GM18511 (cell line): ENCODE measurements at regions not wholly inside any gene's neighbourhood (a gene's known extent, or its start where the extent isn't known, plus 50 kb on each side); places are given as distances from the start of the nearest gene placed in this dataset.

ENCODE experiments used
- ATAC-seq: cut with Tn5 transposase; IDR thresholded peaks from one replicate; pipeline ENCODE4 v1.9.1; 2021; ENCODE audit warnings: mild to moderate bottlenecking, moderate library complexity; ENCODE audit not compliant: unreplicated experiment

- no peak for ATAC-seq
These were observed 139.8 kb upstream of the RPS23 start for GRCh38 chr5:82417776-82418607.

GRCh38 chr5:82416512-82416911 lies 138.4 kb upstream of the RPS23 start:
- no peak for ATAC-seq

GRCh38 chr5:82414041-82414388 lies 135.9 kb upstream of the RPS23 start:
- ATAC-seq: no peak

GRCh38 chr5:82413302-82414040 lies 135.3 kb upstream of the RPS23 start:
- ATAC-seq: no peak

- ATAC-seq: no peak
These were observed 129.9 kb upstream of the RPS23 start for GRCh38 chr5:82408033-82408432.

GRCh38 chr5:82406205-82406773 lies 128.1 kb upstream of the RPS23 start:
- ATAC-seq: no peak

GRCh38 chr5:82405618-82406204 lies 127.6 kb upstream of the RPS23 start:
- ATAC-seq: no peak

- ATAC-seq: no peak
These were observed 127.0 kb upstream of the RPS23 start for GRCh38 chr5:82405161-82405560.

GRCh38 chr5:82404382-82404945 lies 126.3 kb upstream of the RPS23 start:
- ATAC-seq: no peak

- no peak for ATAC-seq
These were observed 125.6 kb upstream of the RPS23 start for GRCh38 chr5:82403724-82404123.

- ATAC-seq: no peak
These were observed 124.9 kb upstream of the RPS23 start for GRCh38 chr5:82403026-82403425.

- ATAC-seq: no peak
These were observed 121.0 kb upstream of the RPS23 start for GRCh38 chr5:82399111-82399510.

GRCh38 chr5:82397741-82398320 lies 119.7 kb upstream of the RPS23 start:
- no peak for ATAC-seq

- ATAC-seq: no peak
These were observed 118.8 kb upstream of the RPS23 start for GRCh38 chr5:82396871-82397514.

- ATAC-seq: no peak
These were observed 118.2 kb upstream of the RPS23 start for GRCh38 chr5:82396396-82396795.

- no peak for ATAC-seq
These were observed 115.8 kb upstream of the RPS23 start for GRCh38 chr5:82393951-82394350.

- no peak for ATAC-seq
These were observed 111.9 kb upstream of the RPS23 start for GRCh38 chr5:82390088-82390487.

GRCh38 chr5:82389347-82389746 lies 111.2 kb upstream of the RPS23 start:
- ATAC-seq: no peak

- ATAC-seq: no peak
These were observed 110.0 kb upstream of the RPS23 start for GRCh38 chr5:82388181-82388580.

GRCh38 chr5:82387819-82388166 lies 109.6 kb upstream of the RPS23 start:
- no peak for ATAC-seq
